ENCODE measurements at regions not wholly inside any gene's neighbourhood (a gene's known extent, or its start where the extent isn't known, plus 50 kb on each side); places are given as distances from the start of the nearest gene placed in this dataset.

GRCh38 chr12:90069711-90070110 lies 361.1 kb upstream of the ATP2B1 start:
- Histone ChIP-seq H3K36me3 (ENCODE audit: control insufficient read depth in 2 of 2, extremely low read depth in 1 of 2, insufficient read depth in 2 of 2, low read length in 2 of 2) (no peaks in the 10 kb centered on the region), H3K9me1 (replicated peaks; ENCODE audit: control insufficient read depth, extremely low read depth, insufficient read depth, low read length) (no peaks in the 10 kb centered on the region), H3K4me2 (ENCODE audit: insufficient read depth, low read length) (no peak overlapping the region), H3K4me1 (ENCODE audit: control insufficient read depth, extremely low read depth, insufficient read depth, low read length) (peaks cover 10% of the 10 kb centered on the region), H3K9me3 (replicated peaks; ENCODE audit: control insufficient read depth, insufficient read depth, low read length) (no peaks in the 10 kb centered on the region), H2AFZ (ENCODE audit: low read depth, low read length) (no peak overlapping the region), H3K4me3 (replicated peaks in 1 of 3; ENCODE audit: insufficient read depth in 1 of 3, low read depth in 1 of 3, low read length in 3 of 3) (no peak overlapping the region), H4K20me1 (replicated peaks; ENCODE audit: control insufficient read depth, extremely low read depth, insufficient read depth, low read length) (no peaks in the 10 kb centered on the region), H3K9ac (replicated peaks; ENCODE audit: extremely low read depth, insufficient read depth, low read length) (no peak overlapping the region), H3K79me2 (ENCODE audit: control insufficient read depth, insufficient read depth, low read length) (no peaks in the 10 kb centered on the region), H3K27me3 (ENCODE audit: control insufficient read depth in 2 of 2, insufficient read depth in 2 of 2, low read length in 2 of 2) (no peaks in the 10 kb centered on the region), H3K27ac (ENCODE audit: insufficient read depth, low read depth, low read length) (no peak overlapping the region)
- intact Hi-C loops (cut with micrococcal nuclease) (no loop called here), dilution Hi-C loops (cut with MboI; ENCODE audit: extremely low pct_ligation_motif_present, low sequenced_read_pairs) (no loop called here)
- DNase-seq (ENCODE audit: low read depth, low spot score) (no peak), FAIRE-seq (no peak)
- ChIA-PET POLR2A (no interaction called here), CTCF (no interaction called here)
- TF ChIP-seq POLR2AphosphoS5 (IDR thresholded peaks at IDR 0.05; ENCODE audit: insufficient read depth, low read depth, low read length) = no peak
- TF ChIP-seq FOS (IDR thresholded peaks at IDR 0.05; ENCODE audit: borderline replicate concordance, insufficient read depth, low read length) = no peak
- no peak for TF ChIP-seq MYC (IDR thresholded peaks at IDR 0.05; ENCODE audit: low read depth, low read length)
- no TSS peak for BruUV-seq (replicated peaks)

GRCh38 chr12:90067791-90068190 lies 359.2 kb upstream of the ATP2B1 start:
- Histone ChIP-seq H4K20me1 (replicated peaks; ENCODE audit: control insufficient read depth, extremely low read depth, insufficient read depth, low read length) (no peaks in the 10 kb centered on the region), H3K4me3 (replicated peaks in 1 of 3; ENCODE audit: insufficient read depth in 1 of 3, low read depth in 1 of 3, low read length in 3 of 3) (no peak overlapping the region), H3K79me2 (ENCODE audit: control insufficient read depth, insufficient read depth, low read length) (no peaks in the 10 kb centered on the region), H3K9ac (replicated peaks; ENCODE audit: extremely low read depth, insufficient read depth, low read length) (no peak overlapping the region), H3K4me1 (ENCODE audit: control insufficient read depth, extremely low read depth, insufficient read depth, low read length) (peaks cover 10% of the 10 kb centered on the region), H3K9me1 (replicated peaks; ENCODE audit: control insufficient read depth, extremely low read depth, insufficient read depth, low read length) (no peaks in the 10 kb centered on the region), H3K27ac (ENCODE audit: insufficient read depth, low read depth, low read length) (no peak overlapping the region), H3K36me3 (ENCODE audit: control insufficient read depth in 2 of 2, extremely low read depth in 1 of 2, insufficient read depth in 2 of 2, low read length in 2 of 2) (no peaks in the 10 kb centered on the region), H3K9me3 (replicated peaks; ENCODE audit: control insufficient read depth, insufficient read depth, low read length) (no peaks in the 10 kb centered on the region), H3K4me2 (ENCODE audit: insufficient read depth, low read length) (no peak overlapping the region), H2AFZ (ENCODE audit: low read depth, low read length) (no peak overlapping the region), H3K27me3 (ENCODE audit: control insufficient read depth in 2 of 2, insufficient read depth in 2 of 2, low read length in 2 of 2) (no peaks in the 10 kb centered on the region)
- POLR2A ChIA-PET = no interaction called here
- BruUV-seq (replicated peaks) = no TSS peak
- FAIRE-seq = no peak
- DNase-seq (ENCODE audit: low read depth, low spot score) = no peak
- intact Hi-C loops (cut with micrococcal nuclease) = no loop called here
- dilution Hi-C loops (cut with MboI; ENCODE audit: extremely low pct_ligation_motif_present, low sequenced_read_pairs) = no loop called here
- CTCF ChIA-PET = interaction anchor here (1.4 kb wide), 1 partner anchor 105 kb away, joined by 3 read pairs; no protein-coding TSS in a partner anchor
- TF ChIP-seq MYC (IDR thresholded peaks at IDR 0.05; ENCODE audit: low read depth, low read length) (no peak), GATA2 (IDR thresholded peaks at IDR 0.05; ENCODE audit: insufficient read depth, insufficient read length, low read depth, low read length) (no peak), JUN (IDR thresholded peaks at IDR 0.05; ENCODE audit: borderline replicate concordance, insufficient read depth, insufficient read length, low read depth) (no peak), POLR2A (IDR thresholded peaks at IDR 0.05; ENCODE audit: low read depth, low read length) (no peak), FOS (IDR thresholded peaks at IDR 0.05; ENCODE audit: borderline replicate concordance, insufficient read depth, low read length) (no peak), POLR2AphosphoS5 (IDR thresholded peaks at IDR 0.05; ENCODE audit: insufficient read depth, low read depth, low read length) (no peak), EZH2 (IDR thresholded peaks at IDR 0.05; ENCODE audit: borderline replicate concordance, low read depth, low read length, severe bottlenecking) (no peak)
- TF ChIP-seq, protein P1, sequence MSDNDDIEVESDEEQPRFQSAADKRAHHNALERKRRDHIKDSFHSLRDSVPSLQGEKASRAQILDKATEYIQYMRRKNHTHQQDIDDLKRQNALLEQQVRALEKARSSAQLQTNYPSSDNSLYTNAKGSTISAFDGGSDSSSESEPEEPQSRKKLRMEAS (IDR thresholded peaks at IDR 0.05; ENCODE audit: insufficient read depth, insufficient read length) = no peak
- TF ChIP-seq, protein P2, sequence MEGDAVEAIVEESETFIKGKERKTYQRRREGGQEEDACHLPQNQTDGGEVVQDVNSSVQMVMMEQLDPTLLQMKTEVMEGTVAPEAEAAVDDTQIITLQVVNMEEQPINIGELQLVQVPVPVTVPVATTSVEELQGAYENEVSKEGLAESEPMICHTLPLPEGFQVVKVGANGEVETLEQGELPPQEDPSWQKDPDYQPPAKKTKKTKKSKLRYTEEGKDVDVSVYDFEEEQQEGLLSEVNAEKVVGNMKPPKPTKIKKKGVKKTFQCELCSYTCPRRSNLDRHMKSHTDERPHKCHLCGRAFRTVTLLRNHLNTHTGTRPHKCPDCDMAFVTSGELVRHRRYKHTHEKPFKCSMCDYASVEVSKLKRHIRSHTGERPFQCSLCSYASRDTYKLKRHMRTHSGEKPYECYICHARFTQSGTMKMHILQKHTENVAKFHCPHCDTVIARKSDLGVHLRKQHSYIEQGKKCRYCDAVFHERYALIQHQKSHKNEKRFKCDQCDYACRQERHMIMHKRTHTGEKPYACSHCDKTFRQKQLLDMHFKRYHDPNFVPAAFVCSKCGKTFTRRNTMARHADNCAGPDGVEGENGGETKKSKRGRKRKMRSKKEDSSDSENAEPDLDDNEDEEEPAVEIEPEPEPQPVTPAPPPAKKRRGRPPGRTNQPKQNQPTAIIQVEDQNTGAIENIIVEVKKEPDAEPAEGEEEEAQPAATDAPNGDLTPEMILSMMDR (IDR thresholded peaks at IDR 0.05; ENCODE audit: extremely low read depth in 1 of 2, insufficient read depth in 1 of 2, low read depth in 1 of 2, low read length in 2 of 2) = no peak
